Caco-2 (cell line): ENCODE measurements at regions not wholly inside any gene's neighbourhood (a gene's known extent, or its start where the extent isn't known, plus 50 kb on each side); places are given as distances from the start of the nearest gene placed in this dataset.

ENCODE experiments used
- BruUV-seq: library from RNA; stranded (reverse); fragments of 400-500 nt; replicated peaks from 2 replicates; lab custom pipeline; 2021; lab: Mats Ljungman, UMichigan
- CTCF ChIA-PET: fragments of 300-600 bp; sonication (Branson Sonifier 250); formaldehyde crosslinking; loops from one replicate; lab custom pipeline; 2022; ENCODE audit warnings: antibody characterized with exemption; lab: Charles Lee
- POLR2A ChIA-PET: fragments of 300-600 bp; sonication (Branson Sonifier 250); formaldehyde crosslinking; loops from one replicate; lab custom pipeline; 2022; ENCODE audit warnings: antibody characterized with exemption; lab: Charles Lee
- DNase-seq, 2 experiments: peaks; one replicate each; pipeline versions ENCODE4 v3.0.0 to v3.0.0-alpha.2; 2020 to 2022
- H3K27me3 ChIP-seq: replicated peaks from 2 replicates; pipeline ENCODE4 v1.6.0; 2011; ENCODE audit warnings: low read length; ENCODE audit not compliant: control insufficient read depth, insufficient read depth
- H3K36me3 ChIP-seq: 2 replicates; pipeline ENCODE4 v1.5.1; 2011; ENCODE audit warnings: low read length; ENCODE audit not compliant: control insufficient read depth, insufficient read depth
- H3K4me1 ChIP-seq: fragments of 250-450 bp; sonication (Bioruptor Pico); 2 replicates; pipeline ENCODE4 v1.5.1; 2020; ENCODE audit warnings: mild to moderate bottlenecking
- H3K4me3 ChIP-seq: 2 replicates; pipeline ENCODE4 v1.5.1; 2011; ENCODE audit warnings: low read depth, mild to moderate bottlenecking, control low read depth, low read length
- H3K9me3 ChIP-seq: fragments of 250-450 bp; sonication (Bioruptor Pico); 2 replicates; pipeline ENCODE4 v1.5.1; 2020; ENCODE audit warnings: mild to moderate bottlenecking, moderate library complexity
- H3K27ac Mint-ChIP-seq: one replicate; pipeline ENCODE4 v1.8.0; 2022; ENCODE audit warnings: mixed read lengths; ENCODE audit not compliant: unreplicated experiment
- H3K27me3 Mint-ChIP-seq: one replicate; pipeline ENCODE4 v1.8.0; 2022; ENCODE audit warnings: mixed read lengths; ENCODE audit not compliant: insufficient read depth, unreplicated experiment
- H3K36me3 Mint-ChIP-seq: one replicate; pipeline ENCODE4 v1.8.0; 2022; ENCODE audit warnings: mild to moderate bottlenecking, mixed read lengths; ENCODE audit not compliant: insufficient read depth, unreplicated experiment
- H3K4me1 Mint-ChIP-seq: one replicate; pipeline ENCODE4 v1.8.0; 2022; ENCODE audit warnings: low read depth, mixed read lengths; ENCODE audit not compliant: unreplicated experiment
- H3K4me3 Mint-ChIP-seq: one replicate; pipeline ENCODE4 v1.8.0; 2022; ENCODE audit warnings: mild to moderate bottlenecking, moderate library complexity, mixed read lengths; ENCODE audit not compliant: unreplicated experiment
- H3K9me3 Mint-ChIP-seq: one replicate; pipeline ENCODE4 v1.8.0; 2022; ENCODE audit warnings: mixed read lengths; ENCODE audit not compliant: unreplicated experiment
- CTCF ChIP-seq, 2 experiments: fragments of 200-600 bp in 1 of 2; IDR thresholded peaks; 1 replicate in 1 of 2; 2 replicates in 1 of 2; pipeline versions ENCODE4 v1.5.1 to v1.8.0; 2011 to 2022; ENCODE audit warnings: antibody characterized with exemption in 1 of 2, control low read depth in 1 of 2, inconsistent platforms in 1 of 2, low read depth in 1 of 2, low read length in 1 of 2, mild to moderate bottlenecking in 1 of 2, moderate library complexity in 1 of 2; ENCODE audit not compliant: insufficient read depth in 1 of 2, severe bottlenecking in 1 of 2, unreplicated experiment in 1 of 2
- intact Hi-C: fragments of 100-400 bp; cut with micrococcal nuclease; formaldehyde crosslinking; loops from one replicate; pipeline ENCODE4 v1.10.0; 2022; ENCODE audit not compliant: unreplicated experiment

- H3K4me1 ChIP-seq = no peaks in the 10 kb centered on the region
These were observed 113.7 kb downstream of the RDH14 start for GRCh38 chr2:18446715-18447114.

GRCh38 chr2:18445433-18446320, 114.8 kb downstream of the RDH14 start:
- Histone ChIP-seq H3K27me3 (no peaks in the 10 kb centered on the region), H3K4me3 (no peak overlapping the region), H3K9me3 (no peaks in the 10 kb centered on the region), H3K36me3 (no peaks in the 10 kb centered on the region), H3K4me1 (no peaks in the 10 kb centered on the region)
- no peak for DNase-seq
- intact Hi-C loops = no loop called here
- Mint-ChIP-seq H3K27ac (no peak overlapping the region), H3K27me3 (peaks cover 28% of the 10 kb centered on the region), H3K9me3 (no peaks in the 10 kb centered on the region), H3K36me3 (no peaks in the 10 kb centered on the region), H3K4me3 (no peak overlapping the region), H3K4me1 (no peaks in the 10 kb centered on the region)
- no TSS peak for BruUV-seq
- ChIA-PET CTCF (no interaction called here), POLR2A (no interaction called here)
- TF ChIP-seq CTCF (IDR thresholded peaks at IDR 0.05; ENCODE audit: insufficient read depth in 1 of 2, low read depth in 1 of 2, low read length in 1 of 2, severe bottlenecking in 1 of 2, unreplicated experiment in 1 of 2) = no peak

More at GRCh38 chr2:18446715-18447114, 113.7 kb downstream of the RDH14 start:
- no peak for TF ChIP-seq CTCF (IDR thresholded peaks at IDR 0.05; ENCODE audit: insufficient read depth in 1 of 2, low read depth in 1 of 2, low read length in 1 of 2, severe bottlenecking in 1 of 2, unreplicated experiment in 1 of 2)
- ChIA-PET CTCF (no interaction called here), POLR2A (no interaction called here)
- no peaks in the 10 kb centered on the region for H3K9me3 Mint-ChIP-seq
- intact Hi-C loops = no loop called here
- H3K4me3 Mint-ChIP-seq = no peak overlapping the region
- no peaks in the 10 kb centered on the region; the same call in 1 of the 2 replicates for H3K27me3 ChIP-seq
- BruUV-seq = no TSS peak
- no peaks in the 10 kb centered on the region for H3K36me3 Mint-ChIP-seq
- no peaks in the 10 kb centered on the region for H3K4me1 Mint-ChIP-seq
- no peak overlapping the region for H3K27ac Mint-ChIP-seq
- H3K36me3 ChIP-seq = no peaks in the 10 kb centered on the region
- H3K4me3 ChIP-seq = no peak overlapping the region
- no peaks in the 10 kb centered on the region for H3K9me3 ChIP-seq
- peaks cover 25% of the 10 kb centered on the region for H3K27me3 Mint-ChIP-seq
- DNase-seq = no peak

GRCh38 chr2:18444806-18445205, 115.6 kb downstream of the RDH14 start:
- Histone ChIP-seq H3K9me3 (no peaks in the 10 kb centered on the region), H3K36me3 (no peaks in the 10 kb centered on the region), H3K4me3 (no peak overlapping the region), H3K4me1 (no peaks in the 10 kb centered on the region), H3K27me3 (no peaks in the 10 kb centered on the region)
- POLR2A ChIA-PET = no interaction called here
- H3K27me3 Mint-ChIP-seq = peaks cover 30% of the 10 kb centered on the region
- H3K9me3 Mint-ChIP-seq = no peaks in the 10 kb centered on the region
- no peak overlapping the region for H3K4me3 Mint-ChIP-seq
- no peak for DNase-seq
- no peak for TF ChIP-seq CTCF (IDR thresholded peaks at IDR 0.05; ENCODE audit: insufficient read depth in 1 of 2, low read depth in 1 of 2, low read length in 1 of 2, severe bottlenecking in 1 of 2, unreplicated experiment in 1 of 2)
- intact Hi-C loops = no loop called here
- CTCF ChIA-PET = no interaction called here
- no peaks in the 10 kb centered on the region for H3K4me1 Mint-ChIP-seq
- H3K27ac Mint-ChIP-seq = no peak overlapping the region
- H3K36me3 Mint-ChIP-seq = no peaks in the 10 kb centered on the region
- BruUV-seq = no TSS peak
